ENCODE measurements at regions not wholly inside any gene's neighbourhood (a gene's known extent, or its start where the extent isn't known, plus 50 kb on each side); places are given as distances from the start of the nearest gene placed in this dataset.
"Not testable (repeated sequence)": the region's sequence is repeated elsewhere in the genome, so short reads cannot be mapped to it uniquely, and the experiment has no call there.

DNA sequence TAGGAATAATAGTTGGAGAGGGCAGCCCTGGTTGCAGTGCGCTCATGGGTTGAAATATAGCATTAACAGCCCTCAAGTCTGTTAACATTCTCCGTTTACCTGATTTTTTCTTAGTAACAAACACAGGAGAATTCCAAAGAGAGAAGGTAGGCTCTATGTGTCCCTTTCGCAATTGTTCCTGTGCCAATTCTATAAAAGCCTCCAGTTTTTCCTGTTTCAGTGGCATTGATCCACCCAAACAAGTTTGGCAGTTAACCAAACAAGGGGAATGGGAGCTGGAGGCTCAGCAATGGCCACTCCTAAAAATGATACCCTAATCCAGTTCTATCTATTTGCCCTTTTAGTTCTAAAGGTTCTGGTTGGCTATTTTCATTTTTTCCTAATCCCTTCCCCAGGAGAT lies 151.6 kb downstream of the ZNF486 start:
- ATAC-seq (replicated peaks in 6 of 8): no peak
- in situ Hi-C loops (cut with MboI; ENCODE audit: low pct_unique_long_range_greater_than_20kb in 2 of 9, low sequenced_read_pairs in 9 of 9, unreplicated experiment in 9 of 9): no loop called here
- Histone ChIP-seq H3K27ac (no peak overlapping the region), H3K4me3 (no peak overlapping the region), H3K4me1 (replicated peaks in 1 of 2) (no peaks in the 10 kb centered on the region)
- WGBS, 10 experiments: 0 to 100% (median 60%) methylated on average over 1 to 3 of the region's 3 CpGs; no CpG with 5 or more reads in 3 of the 10 experiments

DNA sequence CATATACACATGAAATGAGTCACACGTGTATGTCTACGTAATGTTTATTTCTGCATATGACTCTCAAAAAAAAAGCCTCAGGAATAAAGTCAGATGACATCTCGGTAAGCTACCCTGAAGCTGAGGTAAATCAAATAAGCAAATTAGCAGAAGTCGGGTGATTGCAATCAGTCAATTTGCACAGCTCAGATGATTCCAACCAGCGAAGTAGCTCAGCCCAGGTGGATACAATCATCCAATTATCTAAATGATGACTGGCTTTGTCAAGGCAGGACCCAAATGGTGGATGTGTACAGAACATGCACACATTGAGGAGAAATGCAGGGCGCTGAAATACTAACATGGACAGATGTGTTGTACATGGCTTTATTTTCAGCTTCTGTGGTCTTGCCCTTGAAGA lies 148.5 kb downstream of the ZNF486 start:
- Histone ChIP-seq H3K27ac (no peak overlapping the region), H3K4me1 (replicated peaks in 1 of 2) (no peaks in the 10 kb centered on the region), H3K4me3 (no peak overlapping the region)
- 0 to 81% (median 73%) methylated on average over 1 to 5 of the region's 6 CpGs; no CpG with 5 or more reads in 1 of the 10 experiments for WGBS, 10 experiments
- in situ Hi-C loops (cut with MboI; ENCODE audit: low pct_unique_long_range_greater_than_20kb in 2 of 9, low sequenced_read_pairs in 9 of 9, unreplicated experiment in 9 of 9): no loop called here
- ATAC-seq (replicated peaks in 6 of 8): no peak

DNA sequence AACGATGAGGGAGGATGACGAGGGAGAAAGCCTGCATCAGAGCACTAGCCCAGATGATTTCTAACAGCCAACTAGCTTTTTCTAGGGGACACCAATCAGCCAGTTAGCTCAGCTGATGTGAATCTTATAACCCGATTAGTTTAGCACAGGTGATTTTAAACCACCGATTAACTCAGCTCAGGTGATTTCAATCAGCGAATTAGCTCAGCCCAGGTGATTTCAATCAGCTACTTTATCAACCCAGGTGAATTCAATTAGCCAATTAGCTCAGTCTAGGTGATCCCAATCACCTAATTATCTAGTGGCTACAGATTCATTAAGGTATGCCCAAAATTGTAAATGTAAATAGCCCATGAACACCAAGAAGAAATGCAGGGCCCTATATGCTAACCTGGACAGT lies 146.9 kb downstream of the ZNF486 start:
- in situ Hi-C loops (cut with MboI; ENCODE audit: low pct_unique_long_range_greater_than_20kb in 2 of 9, low sequenced_read_pairs in 9 of 9, unreplicated experiment in 9 of 9): no loop called here
- 6 to 100% (median 79%) methylated on average over 1 to 5 of the region's 5 CpGs; no CpG with 5 or more reads in 1 of the 10 experiments for WGBS, 10 experiments
- no peak for ATAC-seq (replicated peaks in 6 of 8)

DNA sequence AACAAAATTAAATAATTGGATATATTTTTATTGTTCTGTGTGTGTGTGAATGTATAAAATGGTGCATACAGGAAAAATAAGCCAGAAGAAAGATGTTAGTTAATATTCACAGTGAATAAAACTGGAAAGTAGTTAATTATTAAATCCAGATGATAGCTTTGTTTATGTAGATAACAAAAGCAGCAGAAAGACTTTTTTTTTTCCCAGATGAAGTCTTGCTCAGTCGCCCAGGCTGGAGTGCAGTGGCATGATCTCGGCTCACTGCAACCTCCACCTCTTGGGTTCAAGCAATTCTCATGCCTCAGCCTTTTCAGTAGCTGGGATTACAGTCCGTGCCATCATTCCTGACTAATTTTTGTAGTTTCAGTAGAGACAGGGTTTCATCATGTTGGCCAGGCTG lies 140.1 kb downstream of the ZNF486 start:
- no peaks in the 10 kb centered on the region for H3K4me1 ChIP-seq (replicated peaks in 1 of 2)
- no peak for ATAC-seq (replicated peaks in 6 of 8)
- H3K4me3 ChIP-seq: no peak overlapping the region
- in situ Hi-C loops (cut with MboI; ENCODE audit: low pct_unique_long_range_greater_than_20kb in 2 of 9, low sequenced_read_pairs in 9 of 9, unreplicated experiment in 9 of 9): no loop called here
- 0 to 80% (median 27%) methylated on average over 1 to 3 of the region's 3 CpGs; no CpG with 5 or more reads in 5 of the 10 experiments for WGBS, 10 experiments
- no peak overlapping the region for H3K27ac ChIP-seq

More for the DNA sequence above, 146.9 kb downstream of the ZNF486 start:
- H3K4me3 ChIP-seq: no peak overlapping the region
- H3K27ac ChIP-seq: no peak overlapping the region
- H3K4me1 ChIP-seq (replicated peaks in 1 of 2): no peaks in the 10 kb centered on the region

DNA sequence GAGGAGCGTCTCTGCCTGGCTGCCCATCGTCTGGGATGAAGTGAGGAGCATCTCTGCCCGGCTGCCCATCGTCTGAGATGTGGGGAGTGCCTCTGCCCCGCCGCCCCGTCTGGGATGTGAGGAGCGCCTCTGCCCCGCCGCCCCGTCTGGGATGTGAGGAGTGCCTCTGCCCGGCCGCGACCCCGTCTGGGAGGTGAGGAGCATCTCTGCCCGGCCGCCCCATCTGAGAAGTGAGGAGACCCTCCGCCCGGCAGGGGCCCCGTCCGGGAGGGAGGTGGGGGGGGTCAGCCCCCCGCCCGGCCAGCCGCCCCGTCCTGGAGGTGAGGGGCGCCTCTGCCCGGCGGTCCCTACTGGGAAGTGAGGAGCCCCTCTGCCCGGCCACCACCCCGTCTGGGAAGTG lies 129.3 kb downstream of the ZNF486 start:
- H3K27ac ChIP-seq: not testable (repeated sequence)

DNA sequence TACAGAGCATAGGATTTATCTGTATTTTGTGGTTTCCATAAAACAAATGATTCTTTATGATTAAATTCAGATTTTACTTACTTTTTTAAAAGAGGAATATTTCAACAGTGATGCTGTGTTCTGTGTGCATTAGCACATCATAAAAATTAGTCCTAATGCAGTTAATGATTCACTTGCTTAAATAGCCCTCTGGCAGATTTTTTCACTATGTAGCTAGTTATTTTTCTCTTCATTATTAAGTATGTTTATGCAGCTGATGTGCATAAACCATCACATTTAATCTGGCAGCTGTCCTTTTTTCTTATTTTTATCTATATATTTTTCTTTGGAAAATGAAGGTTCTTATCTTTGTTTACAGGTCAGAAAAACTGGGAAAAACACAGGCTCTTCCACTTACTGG lies 127.2 kb downstream of the ZNF486 start:
- in situ Hi-C loops (cut with MboI; ENCODE audit: low pct_unique_long_range_greater_than_20kb in 2 of 9, low sequenced_read_pairs in 9 of 9, unreplicated experiment in 9 of 9): loop anchor here in 1 of 9 experiments (25.0 kb wide), 1 partner anchor 282 kb away; no protein-coding TSS in a partner anchor
- Histone ChIP-seq H3K27ac (no peak overlapping the region), H3K4me3 (no peak overlapping the region), H3K4me1 (replicated peaks in 1 of 2) (no peaks in the 10 kb centered on the region)
- no peak for ATAC-seq (replicated peaks in 6 of 8)

More for the DNA sequence above, 129.3 kb downstream of the ZNF486 start:
- WGBS, 10 experiments: 100% methylated on average over 6 of the region's 30 CpGs; no CpG with 5 or more reads in 9 of the 10 experiments
- not testable (repeated sequence) for H3K4me3 ChIP-seq; H3K4me1 ChIP-seq (replicated peaks in 1 of 2); ATAC-seq (replicated peaks in 6 of 8)
- in situ Hi-C loops (cut with MboI; ENCODE audit: low pct_unique_long_range_greater_than_20kb in 2 of 9, low sequenced_read_pairs in 9 of 9, unreplicated experiment in 9 of 9): loop anchor here in 1 of 9 experiments (25.0 kb wide), 1 partner anchor 284 kb away; no protein-coding TSS in a partner anchor

DNA sequence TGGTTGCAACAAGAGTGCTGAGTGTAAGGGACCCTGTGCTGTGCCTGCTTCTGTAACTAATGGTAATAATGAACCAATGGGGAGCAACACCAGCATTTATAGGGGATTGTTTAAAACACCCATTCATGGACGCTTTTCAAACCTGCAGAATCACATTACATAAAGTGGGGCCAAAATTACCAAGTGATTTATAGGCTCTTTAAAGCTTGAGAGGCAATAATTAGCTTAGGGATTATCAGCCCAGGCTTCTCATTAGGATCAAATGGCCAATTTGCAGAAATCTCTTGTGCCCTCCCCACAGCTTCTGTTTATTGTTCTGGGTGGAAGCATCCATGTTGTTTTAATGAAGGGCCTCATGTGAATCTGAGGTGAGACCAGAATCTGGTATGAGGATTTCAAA lies 125.5 kb downstream of the ZNF486 start:
- not testable (repeated sequence) for H3K4me1 ChIP-seq (replicated peaks in 1 of 2); ATAC-seq (replicated peaks in 6 of 8); H3K27ac ChIP-seq; H3K4me3 ChIP-seq
- in situ Hi-C loops (cut with MboI; ENCODE audit: low pct_unique_long_range_greater_than_20kb in 2 of 9, low sequenced_read_pairs in 9 of 9, unreplicated experiment in 9 of 9): loop anchor here in 1 of 9 experiments (25.0 kb wide), 1 partner anchor 280 kb away; no protein-coding TSS in a partner anchor
- 0 to 86% (median 69%) methylated on average over 1 of the region's 1 CpG; no CpG with 5 or more reads in 5 of the 10 experiments for WGBS, 10 experiments

DNA sequence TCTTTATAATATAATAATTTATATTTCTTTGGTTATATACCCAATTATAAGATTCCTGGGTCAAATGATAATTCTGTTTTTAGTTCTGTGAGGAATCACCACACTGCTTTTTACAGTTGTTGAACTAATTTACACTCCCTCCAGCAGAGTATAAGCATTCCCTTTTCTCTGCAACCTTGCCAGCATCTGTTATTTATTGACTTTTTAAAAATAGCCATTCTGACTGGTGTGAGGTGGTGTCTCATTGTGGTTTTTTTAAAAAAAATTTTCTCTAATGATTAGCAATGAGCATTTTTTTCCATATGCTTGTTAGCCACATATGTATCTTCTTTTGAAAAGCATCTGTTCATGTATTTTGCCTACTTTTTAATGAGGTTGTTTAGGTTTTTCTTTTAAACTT lies 122.2 kb downstream of the ZNF486 start:
- H3K4me1 ChIP-seq (replicated peaks in 1 of 2): no peaks in the 10 kb centered on the region
- in situ Hi-C loops (cut with MboI; ENCODE audit: low pct_unique_long_range_greater_than_20kb in 2 of 9, low sequenced_read_pairs in 9 of 9, unreplicated experiment in 9 of 9): loop anchor here in 1 of 9 experiments (25.0 kb wide), 1 partner anchor 277 kb away; no protein-coding TSS in a partner anchor
- no peak overlapping the region for H3K27ac ChIP-seq
- ATAC-seq (replicated peaks in 6 of 8): no peak
- no peak overlapping the region for H3K4me3 ChIP-seq

DNA sequence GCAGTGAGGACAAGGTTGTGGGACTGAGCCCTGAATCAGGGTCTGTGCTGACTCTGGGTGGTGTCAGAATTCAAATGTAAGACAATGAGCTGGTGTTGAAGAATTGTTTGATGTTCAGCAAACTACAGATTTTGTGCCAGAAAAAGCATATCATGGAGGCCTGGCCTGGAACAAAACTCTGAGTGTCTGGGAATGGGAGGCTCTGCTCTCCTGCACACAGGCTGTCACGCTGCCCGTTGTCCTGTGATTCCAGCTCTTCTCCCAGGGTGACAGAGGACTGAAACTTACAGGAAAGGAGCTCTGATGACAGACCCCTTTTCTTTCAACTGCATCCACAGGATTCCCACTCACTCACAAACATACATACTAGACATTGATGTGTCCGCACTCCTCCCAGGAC lies 120.1 kb downstream of the ZNF486 start:
- ATAC-seq (replicated peaks in 6 of 8): peak in 1 of 8 experiments; percentile 76
- Histone ChIP-seq H3K27ac (no peak overlapping the region), H3K4me3 (no peak overlapping the region), H3K4me1 (replicated peaks in 1 of 2) (no peaks in the 10 kb centered on the region)
- in situ Hi-C loops (cut with MboI; ENCODE audit: low pct_unique_long_range_greater_than_20kb in 2 of 9, low sequenced_read_pairs in 9 of 9, unreplicated experiment in 9 of 9): loop anchor here in 1 of 9 experiments (25.0 kb wide), 1 partner anchor 275 kb away; no protein-coding TSS in a partner anchor
- WGBS, 10 experiments: 10 to 100% (median 60%) methylated on average over 1 to 3 of the region's 3 CpGs; no CpG with 5 or more reads in 5 of the 10 experiments

DNA sequence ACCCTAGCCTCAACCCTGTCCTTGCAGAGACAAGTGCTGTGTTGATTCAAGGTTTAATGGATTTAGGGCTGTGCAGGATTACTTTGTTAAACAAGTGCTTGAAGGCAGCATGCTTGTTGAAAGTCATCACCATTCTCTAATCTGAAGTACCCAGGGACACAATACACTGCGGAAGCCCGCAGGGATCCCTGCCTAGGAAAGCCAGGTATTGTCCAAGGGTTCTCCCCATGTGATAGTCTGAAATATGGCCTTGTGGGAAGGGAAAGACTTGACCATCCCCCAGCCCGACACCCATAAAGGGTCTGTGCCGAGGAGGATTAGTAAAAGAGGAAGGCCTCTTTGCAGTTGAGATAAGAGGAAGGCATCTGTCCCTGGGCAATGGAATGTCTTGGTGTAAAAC lies 118.9 kb downstream of the ZNF486 start:
- 58 to 88% (median 80%) methylated on average over 2 of the region's 4 CpGs; no CpG with 5 or more reads in 5 of the 10 experiments for WGBS, 10 experiments
- H3K4me3 ChIP-seq; H3K4me1 ChIP-seq (replicated peaks in 1 of 2); ATAC-seq (replicated peaks in 6 of 8); H3K27ac ChIP-seq: not testable (repeated sequence)
- in situ Hi-C loops (cut with MboI; ENCODE audit: low pct_unique_long_range_greater_than_20kb in 2 of 9, low sequenced_read_pairs in 9 of 9, unreplicated experiment in 9 of 9): loop anchor here in 1 of 9 experiments (25.0 kb wide), 1 partner anchor 274 kb away; no protein-coding TSS in a partner anchor

DNA sequence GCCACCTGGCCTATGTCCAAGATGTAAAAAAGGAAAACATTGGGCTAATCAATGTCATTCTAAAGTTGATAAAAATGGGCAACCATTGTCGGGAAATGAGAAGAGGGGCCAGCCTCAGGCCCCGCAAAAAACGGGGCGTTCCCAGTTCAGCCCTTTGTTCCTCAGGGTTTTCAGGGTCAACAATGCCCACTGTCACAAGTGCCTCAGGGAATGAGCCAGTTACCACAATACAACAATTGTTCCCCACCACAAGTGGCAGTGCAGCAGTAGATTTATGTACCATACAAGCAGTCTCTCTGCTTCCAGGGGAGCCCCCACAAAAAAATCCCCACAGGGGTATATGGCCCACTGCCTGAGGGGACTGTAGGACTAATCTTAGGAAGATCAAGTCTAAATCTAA lies 112.5 kb downstream of the ZNF486 start:
- H3K4me1 ChIP-seq (replicated peaks in 1 of 2): no peaks in the 10 kb centered on the region
- WGBS, 10 experiments: 56 to 100% (median 82%) methylated on average over 1 to 4 of the region's 4 CpGs; no CpG with 5 or more reads in 4 of the 10 experiments
- H3K4me3 ChIP-seq: no peak overlapping the region
- no peak overlapping the region for H3K27ac ChIP-seq
- in situ Hi-C loops (cut with MboI; ENCODE audit: low pct_unique_long_range_greater_than_20kb in 2 of 9, low sequenced_read_pairs in 9 of 9, unreplicated experiment in 9 of 9): loop anchor here in 1 of 9 experiments (25.0 kb wide), 1 partner anchor 267 kb away; no protein-coding TSS in a partner anchor
- no peak for ATAC-seq (replicated peaks in 6 of 8)

DNA sequence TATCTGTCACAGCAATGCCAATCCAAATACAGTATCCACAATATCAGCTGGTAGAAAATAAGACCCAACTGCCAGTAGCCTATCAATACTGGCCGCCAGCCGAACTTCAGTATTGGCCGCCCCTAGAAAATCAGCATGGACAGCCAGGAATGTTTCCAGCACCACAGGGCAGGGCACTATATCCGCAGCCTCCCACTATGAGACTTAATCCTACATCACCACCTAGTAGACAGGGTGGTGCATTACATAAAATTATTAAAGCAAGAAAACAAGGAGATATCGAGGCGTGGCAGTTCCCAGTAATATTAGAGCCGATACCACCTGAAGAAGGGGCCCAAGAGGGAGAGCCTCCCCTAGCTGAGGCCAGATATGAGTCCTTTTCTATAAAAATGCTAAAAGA lies 111.3 kb downstream of the ZNF486 start:
- Histone ChIP-seq H3K4me3 (no peak overlapping the region), H3K27ac (no peak overlapping the region), H3K4me1 (replicated peaks in 1 of 2) (no peaks in the 10 kb centered on the region)
- 0 to 100% (median 62%) methylated on average over 2 to 6 of the region's 7 CpGs; no CpG with 5 or more reads in 2 of the 10 experiments for WGBS, 10 experiments
- in situ Hi-C loops (cut with MboI; ENCODE audit: low pct_unique_long_range_greater_than_20kb in 2 of 9, low sequenced_read_pairs in 9 of 9, unreplicated experiment in 9 of 9): loop anchor here in 1 of 9 experiments (25.0 kb wide), 1 partner anchor 266 kb away; no protein-coding TSS in a partner anchor
- ATAC-seq (replicated peaks in 6 of 8): peak in 4 of 8 experiments; percentile 47 to 94 (median 67)

DNA sequence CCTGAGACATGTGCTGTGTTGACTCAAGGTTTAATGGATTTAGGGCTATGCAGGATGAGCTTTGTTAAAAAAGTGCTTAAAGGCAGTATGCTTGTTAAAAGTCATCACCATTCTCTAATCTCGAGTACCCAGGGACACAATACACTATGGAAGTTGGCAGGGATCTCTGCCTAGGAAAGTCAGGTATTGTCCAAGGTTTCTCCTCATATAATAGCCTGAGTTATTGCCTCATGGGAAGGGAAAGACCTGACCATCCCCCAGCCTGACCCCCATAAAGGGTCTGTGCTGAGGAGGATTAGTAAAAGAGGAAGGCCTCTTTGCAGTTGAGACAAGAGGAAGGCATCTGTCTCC lies 109.7 kb downstream of the ZNF486 start:
- 20 to 100% (median 80%) methylated on average over 1 of the region's 1 CpG; no CpG with 5 or more reads in 5 of the 10 experiments for WGBS, 10 experiments
- H3K4me3 ChIP-seq; ATAC-seq (replicated peaks in 6 of 8); H3K27ac ChIP-seq; H3K4me1 ChIP-seq (replicated peaks in 1 of 2): not testable (repeated sequence)
- in situ Hi-C loops (cut with MboI; ENCODE audit: low pct_unique_long_range_greater_than_20kb in 2 of 9, low sequenced_read_pairs in 9 of 9, unreplicated experiment in 9 of 9): loop anchor here in 1 of 9 experiments (25.0 kb wide), 1 partner anchor 264 kb away; no protein-coding TSS in a partner anchor
